ENCODE measurements at regions not wholly inside any gene's neighbourhood (a gene's known extent, or its start where the extent isn't known, plus 50 kb on each side); places are given as distances from the start of the nearest gene placed in this dataset.

DNA sequence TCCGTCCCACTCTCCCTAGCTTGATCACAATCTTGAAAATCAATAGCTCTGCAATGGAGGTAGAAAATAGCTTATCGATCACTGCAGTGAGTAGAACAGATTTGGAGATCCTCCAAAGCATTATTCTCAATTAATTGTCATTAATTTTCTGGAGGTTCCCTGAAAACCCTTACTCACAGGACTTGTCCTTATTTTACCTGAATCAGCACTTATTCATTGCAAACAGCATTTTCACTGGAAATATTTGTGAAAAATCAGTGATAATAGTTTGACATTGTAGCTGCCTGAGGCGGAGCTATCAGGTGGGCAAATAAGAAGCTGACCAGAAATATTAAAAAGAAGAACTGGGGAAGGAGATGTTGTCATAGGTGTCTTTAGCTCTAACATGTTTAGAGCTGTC is 294.6 kb upstream of the ZSWIM2 start:
- no peak for FAIRE-seq
- Histone ChIP-seq H3K36me3 (ENCODE audit: control insufficient read depth in 3 of 3, insufficient read depth in 2 of 3, low read depth in 1 of 3, low read length in 3 of 3) (no peaks in the 10 kb centered on the region), H3K4me3 (ENCODE audit: low read depth in 1 of 3, low read length in 3 of 3) (no peak overlapping the region), H3K9me3 (ENCODE audit: control insufficient read depth in 2 of 2, insufficient read depth in 1 of 2, low read depth in 1 of 2, low read length in 1 of 2) (no peaks in the 10 kb centered on the region), H3K27ac (ENCODE audit: low read depth in 1 of 3, low read length in 2 of 3) (no peak overlapping the region), H3K27me3 (ENCODE audit: control insufficient read depth in 3 of 3, insufficient read depth in 3 of 3, low read length in 3 of 3) (no peaks in the 10 kb centered on the region), H3K4me1 (ENCODE audit: control insufficient read depth in 3 of 3, insufficient read depth in 2 of 3, low read depth in 1 of 3, low read length in 2 of 3) (no peaks in the 10 kb centered on the region)
- no peak for DNase-seq
- 67 to 80% (median 69%) methylated on average over 3 of the region's 3 CpGs for WGBS, 3 donors

DNA sequence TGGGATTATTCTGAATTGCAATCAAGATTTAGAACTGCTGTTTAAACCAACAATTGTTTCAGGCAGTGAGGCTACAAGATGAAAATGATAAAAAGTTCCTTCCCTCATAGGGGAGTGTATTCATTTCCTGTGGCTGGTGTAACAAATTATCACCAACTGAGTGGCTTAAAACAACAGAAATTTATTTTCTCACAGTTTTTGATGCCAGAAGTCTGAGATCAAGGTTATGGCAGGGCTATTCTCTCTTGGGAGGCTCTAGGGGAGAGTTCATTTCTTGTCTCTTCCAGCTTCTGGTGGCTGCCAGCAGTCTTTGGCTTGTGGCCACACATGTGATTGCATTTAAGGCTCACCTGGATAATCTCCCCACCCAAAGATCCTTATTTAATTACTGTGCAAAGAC is 290.5 kb upstream of the ZSWIM2 start:
- DNase-seq: no peak
- H3K27ac ChIP-seq (ENCODE audit: low read depth in 1 of 3, low read length in 2 of 3): no peak overlapping the region
- FAIRE-seq: no peak
- no peaks in the 10 kb centered on the region for H3K9me3 ChIP-seq (ENCODE audit: control insufficient read depth in 2 of 2, insufficient read depth in 1 of 2, low read depth in 1 of 2, low read length in 1 of 2)
- no peak overlapping the region for H3K4me3 ChIP-seq (ENCODE audit: low read depth in 1 of 3, low read length in 3 of 3)
- H3K36me3 ChIP-seq (ENCODE audit: control insufficient read depth in 3 of 3, insufficient read depth in 2 of 3, low read depth in 1 of 3, low read length in 3 of 3): no peaks in the 10 kb centered on the region
- H3K4me1 ChIP-seq (ENCODE audit: control insufficient read depth in 3 of 3, insufficient read depth in 2 of 3, low read depth in 1 of 3, low read length in 2 of 3): no peaks in the 10 kb centered on the region
- no peaks in the 10 kb centered on the region for H3K27me3 ChIP-seq (ENCODE audit: control insufficient read depth in 3 of 3, insufficient read depth in 3 of 3, low read length in 3 of 3)

DNA sequence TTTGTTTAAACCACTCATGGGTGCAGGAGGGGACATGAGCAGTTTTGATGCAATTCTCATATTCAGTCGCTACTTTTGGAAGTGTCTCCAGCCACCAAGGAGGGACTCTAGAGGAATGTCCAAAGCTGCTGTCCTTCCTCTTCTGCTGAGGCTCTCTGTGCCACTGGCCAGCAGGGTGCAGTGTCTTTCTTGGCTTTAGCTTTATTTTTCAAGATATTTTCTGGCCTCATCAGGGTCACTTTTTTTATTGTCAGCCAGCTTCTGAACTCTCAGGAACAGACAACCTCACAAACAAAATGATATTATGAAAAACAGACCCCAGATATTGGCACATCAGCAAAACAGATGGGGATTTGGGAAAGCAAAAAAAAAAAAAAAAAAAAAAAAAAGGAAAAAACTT is 289.3 kb upstream of the ZSWIM2 start:
- 24 to 46% (median 32%) methylated on average over 1 of the region's 1 CpG for WGBS, 3 donors
- Histone ChIP-seq H3K36me3 (ENCODE audit: control insufficient read depth in 3 of 3, insufficient read depth in 2 of 3, low read depth in 1 of 3, low read length in 3 of 3) (no peaks in the 10 kb centered on the region), H3K4me3 (ENCODE audit: low read depth in 1 of 3, low read length in 3 of 3) (no peak overlapping the region), H3K27me3 (ENCODE audit: control insufficient read depth in 3 of 3, insufficient read depth in 3 of 3, low read length in 3 of 3) (no peaks in the 10 kb centered on the region), H3K9me3 (ENCODE audit: control insufficient read depth in 2 of 2, insufficient read depth in 1 of 2, low read depth in 1 of 2, low read length in 1 of 2) (no peaks in the 10 kb centered on the region), H3K27ac (ENCODE audit: low read depth in 1 of 3, low read length in 2 of 3) (no peak overlapping the region), H3K4me1 (ENCODE audit: control insufficient read depth in 3 of 3, insufficient read depth in 2 of 3, low read depth in 1 of 3, low read length in 2 of 3) (no peaks in the 10 kb centered on the region)
- DNase-seq (peak; percentile 21 to 27), FAIRE-seq (no peak)

DNA sequence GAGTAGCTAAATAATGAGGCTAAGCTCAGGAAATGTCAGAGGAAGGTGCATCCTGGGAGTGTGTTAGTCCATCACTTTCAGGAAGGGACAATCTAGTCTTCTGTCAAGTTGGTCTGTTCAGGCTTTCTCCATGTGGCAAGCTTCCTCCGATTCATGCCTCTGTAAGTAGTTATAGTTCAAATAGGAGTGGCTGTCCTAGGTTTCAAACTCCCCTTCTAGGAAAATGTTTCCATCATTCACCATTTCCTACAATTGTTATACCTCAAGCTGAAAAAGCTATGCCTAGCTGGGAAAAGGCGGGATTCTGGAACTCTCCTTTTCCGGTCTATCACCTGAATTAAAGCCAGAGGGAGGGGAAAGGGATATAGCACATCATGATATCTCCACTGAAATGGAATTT is 287.7 kb upstream of the ZSWIM2 start:
- DNase-seq (no peak), FAIRE-seq (no peak)
- Histone ChIP-seq H3K4me3 (ENCODE audit: low read depth in 1 of 3, low read length in 3 of 3) (no peak overlapping the region), H3K4me1 (ENCODE audit: control insufficient read depth in 3 of 3, insufficient read depth in 2 of 3, low read depth in 1 of 3, low read length in 2 of 3) (no peaks in the 10 kb centered on the region), H3K9me3 (ENCODE audit: control insufficient read depth in 2 of 2, insufficient read depth in 1 of 2, low read depth in 1 of 2, low read length in 1 of 2) (no peaks in the 10 kb centered on the region), H3K27ac (ENCODE audit: low read depth in 1 of 3, low read length in 2 of 3) (no peak overlapping the region), H3K27me3 (ENCODE audit: control insufficient read depth in 3 of 3, insufficient read depth in 3 of 3, low read length in 3 of 3) (no peaks in the 10 kb centered on the region), H3K36me3 (ENCODE audit: control insufficient read depth in 3 of 3, insufficient read depth in 2 of 3, low read depth in 1 of 3, low read length in 3 of 3) (no peaks in the 10 kb centered on the region)
- WGBS, 3 donors: 81 to 89% (median 88%) methylated on average over 3 of the region's 3 CpGs

DNA sequence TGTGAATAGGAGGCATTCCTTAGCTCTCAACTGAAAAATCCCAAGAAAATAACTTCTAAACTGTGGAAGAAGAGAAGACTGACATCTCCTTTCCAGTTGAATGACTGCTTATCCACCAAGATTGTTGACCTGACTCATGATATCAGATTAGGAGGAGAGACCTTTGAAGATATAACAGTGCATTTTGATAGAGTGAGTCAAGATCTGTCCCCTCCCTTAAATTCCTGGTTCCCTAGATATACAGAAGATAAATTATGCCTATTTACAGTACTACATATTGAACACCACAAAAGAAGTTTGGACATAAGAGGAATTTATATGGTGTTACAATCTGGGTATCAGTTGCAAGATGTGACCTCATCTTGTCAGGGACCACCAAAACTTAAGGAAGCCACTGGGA is 285.3 kb upstream of the ZSWIM2 start:
- no peak for DNase-seq
- no peaks in the 10 kb centered on the region for H3K27me3 ChIP-seq (ENCODE audit: control insufficient read depth in 3 of 3, insufficient read depth in 3 of 3, low read length in 3 of 3)

DNA sequence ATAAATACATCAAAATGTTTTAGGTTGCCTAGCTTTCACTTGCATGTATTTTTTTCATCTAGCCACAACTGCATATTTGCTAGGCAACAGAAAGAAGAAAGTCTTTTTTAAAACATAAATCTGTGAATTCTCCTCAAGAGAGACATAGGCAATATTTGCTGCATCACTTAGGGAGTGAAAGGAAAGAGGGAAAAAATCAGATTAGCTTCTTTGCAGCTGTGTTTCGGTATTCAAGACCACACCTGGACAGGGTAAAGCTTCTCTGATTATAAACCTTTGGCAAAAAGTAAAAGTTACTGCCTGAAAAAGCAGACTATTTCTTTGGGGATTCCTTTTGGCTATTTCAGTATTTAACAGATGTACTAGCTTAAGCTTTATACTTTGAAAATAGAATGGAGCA is 280.9 kb upstream of the ZSWIM2 start:
- Histone ChIP-seq H3K27ac (ENCODE audit: low read depth in 1 of 3, low read length in 2 of 3) (no peak overlapping the region), H3K36me3 (ENCODE audit: control insufficient read depth in 3 of 3, insufficient read depth in 2 of 3, low read depth in 1 of 3, low read length in 3 of 3) (no peaks in the 10 kb centered on the region), H3K4me3 (ENCODE audit: low read depth in 1 of 3, low read length in 3 of 3) (no peak overlapping the region), H3K9me3 (ENCODE audit: control insufficient read depth in 2 of 2, insufficient read depth in 1 of 2, low read depth in 1 of 2, low read length in 1 of 2) (no peaks in the 10 kb centered on the region), H3K27me3 (ENCODE audit: control insufficient read depth in 3 of 3, insufficient read depth in 3 of 3, low read length in 3 of 3) (no peaks in the 10 kb centered on the region), H3K4me1 (ENCODE audit: control insufficient read depth in 3 of 3, insufficient read depth in 2 of 3, low read depth in 1 of 3, low read length in 2 of 3) (no peaks in the 10 kb centered on the region)
- no peak for FAIRE-seq
- 66 to 79% (median 70%) methylated on average over 1 of the region's 1 CpG for WGBS, 3 donors
- no peak for DNase-seq

More for the DNA sequence above, 285.3 kb upstream of the ZSWIM2 start:
- no peaks in the 10 kb centered on the region for H3K4me1 ChIP-seq (ENCODE audit: control insufficient read depth in 3 of 3, insufficient read depth in 2 of 3, low read depth in 1 of 3, low read length in 2 of 3)
- H3K36me3 ChIP-seq (ENCODE audit: control insufficient read depth in 3 of 3, insufficient read depth in 2 of 3, low read depth in 1 of 3, low read length in 3 of 3): no peaks in the 10 kb centered on the region
- no peak for FAIRE-seq
- H3K9me3 ChIP-seq (ENCODE audit: control insufficient read depth in 2 of 2, insufficient read depth in 1 of 2, low read depth in 1 of 2, low read length in 1 of 2): no peaks in the 10 kb centered on the region
- H3K4me3 ChIP-seq (ENCODE audit: low read depth in 1 of 3, low read length in 3 of 3): no peak overlapping the region
- H3K27ac ChIP-seq (ENCODE audit: low read depth in 1 of 3, low read length in 2 of 3): no peak overlapping the region

DNA sequence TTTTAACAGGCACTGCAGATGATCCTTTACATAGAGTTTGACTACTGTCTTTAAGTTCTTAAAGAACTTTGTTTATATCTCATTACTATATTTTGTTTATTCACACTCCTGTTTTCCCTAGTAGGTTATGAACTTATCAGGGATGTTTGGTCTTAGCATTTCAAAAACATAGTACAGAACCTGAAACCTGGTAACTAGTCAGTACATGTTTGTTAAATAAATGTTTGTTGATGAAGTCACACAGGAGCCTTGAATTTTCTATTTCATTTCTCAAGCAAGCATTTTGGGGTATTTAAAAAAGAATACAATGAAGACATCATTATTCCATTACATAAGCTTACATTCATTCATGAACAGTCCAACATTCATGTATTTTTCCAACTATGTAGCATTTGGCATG is 280.3 kb upstream of the ZSWIM2 start:
- H3K4me3 ChIP-seq (ENCODE audit: low read depth in 1 of 3, low read length in 3 of 3): no peak overlapping the region
- no peaks in the 10 kb centered on the region for H3K9me3 ChIP-seq (ENCODE audit: control insufficient read depth in 2 of 2, insufficient read depth in 1 of 2, low read depth in 1 of 2, low read length in 1 of 2)
- no peak for DNase-seq
- no peaks in the 10 kb centered on the region for H3K4me1 ChIP-seq (ENCODE audit: control insufficient read depth in 3 of 3, insufficient read depth in 2 of 3, low read depth in 1 of 3, low read length in 2 of 3)
- H3K27ac ChIP-seq (ENCODE audit: low read depth in 1 of 3, low read length in 2 of 3): no peak overlapping the region
- no peak for FAIRE-seq
- H3K27me3 ChIP-seq (ENCODE audit: control insufficient read depth in 3 of 3, insufficient read depth in 3 of 3, low read length in 3 of 3): no peaks in the 10 kb centered on the region
- no peaks in the 10 kb centered on the region for H3K36me3 ChIP-seq (ENCODE audit: control insufficient read depth in 3 of 3, insufficient read depth in 2 of 3, low read depth in 1 of 3, low read length in 3 of 3)

DNA sequence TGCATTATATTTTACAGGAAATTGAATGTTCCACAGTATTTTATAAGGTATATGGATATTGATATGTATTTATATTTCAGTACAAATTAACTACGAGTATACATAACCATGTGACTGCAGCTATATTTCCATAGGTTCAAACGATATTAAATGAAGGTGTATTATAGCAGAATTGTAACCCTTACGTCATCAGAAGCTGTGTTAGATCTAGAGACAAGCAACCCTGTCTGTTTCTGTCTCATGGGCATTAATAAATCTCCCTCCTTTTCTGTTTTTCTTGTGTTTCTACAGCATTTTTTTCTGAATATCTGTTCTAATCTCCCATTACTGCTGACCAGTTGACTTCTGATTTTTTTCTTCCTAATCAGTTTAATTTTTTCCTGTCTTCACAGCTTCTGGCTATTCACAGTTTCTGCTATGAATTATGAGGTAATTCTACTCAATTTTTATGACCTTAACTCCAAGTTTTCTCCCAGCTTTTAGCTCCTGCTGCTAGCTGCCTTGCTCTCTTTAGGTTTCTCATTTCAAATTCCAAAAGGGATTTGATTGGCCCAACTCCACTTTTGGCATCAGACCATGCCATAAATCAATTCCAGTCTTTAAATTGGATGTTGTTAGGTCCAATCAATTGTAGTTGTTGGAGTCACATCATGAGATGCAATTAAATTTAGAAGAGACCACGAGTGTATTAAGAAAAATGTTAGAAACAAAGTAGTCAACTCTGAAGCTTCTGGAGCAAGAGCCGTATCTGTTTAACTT is 277.5 kb upstream of the ZSWIM2 start:
- no peaks in the 10 kb centered on the region for H3K36me3 ChIP-seq (ENCODE audit: control insufficient read depth in 3 of 3, insufficient read depth in 2 of 3, low read depth in 1 of 3, low read length in 3 of 3)
- no peak overlapping the region for H3K27ac ChIP-seq (ENCODE audit: low read depth in 1 of 3, low read length in 2 of 3)
- no peak for FAIRE-seq
- no peak overlapping the region for H3K4me3 ChIP-seq (ENCODE audit: low read depth in 1 of 3, low read length in 3 of 3)
- H3K9me3 ChIP-seq (ENCODE audit: control insufficient read depth in 2 of 2, insufficient read depth in 1 of 2, low read depth in 1 of 2, low read length in 1 of 2): no peaks in the 10 kb centered on the region
- 68 to 73% (median 70%) methylated on average over 5 of the region's 5 CpGs for WGBS, 3 donors
- no peak for DNase-seq
- no peaks in the 10 kb centered on the region for H3K4me1 ChIP-seq (ENCODE audit: control insufficient read depth in 3 of 3, insufficient read depth in 2 of 3, low read depth in 1 of 3, low read length in 2 of 3)
- no peaks in the 10 kb centered on the region for H3K27me3 ChIP-seq (ENCODE audit: control insufficient read depth in 3 of 3, insufficient read depth in 3 of 3, low read length in 3 of 3)

DNA sequence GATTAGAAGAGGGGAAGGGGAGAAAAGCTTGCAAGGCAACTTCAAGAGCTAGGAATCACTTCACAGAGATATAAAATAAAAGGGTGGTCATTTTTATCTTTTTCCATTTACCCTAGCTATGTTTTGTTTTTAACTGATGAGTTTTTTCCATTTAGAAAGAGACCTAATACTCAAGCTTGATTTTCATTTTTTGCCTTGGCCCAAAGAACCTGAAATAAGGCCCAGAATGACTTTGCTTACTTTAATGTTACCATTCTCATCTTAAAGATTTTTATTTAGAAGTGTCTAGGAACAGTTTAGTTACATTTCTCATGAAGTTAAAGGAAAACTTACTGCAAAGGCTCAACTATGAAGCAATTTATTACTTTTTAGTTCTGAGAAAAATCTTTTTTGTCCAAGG is 276.3 kb upstream of the ZSWIM2 start:
- Histone ChIP-seq H3K27ac (ENCODE audit: low read depth in 1 of 3, low read length in 2 of 3) (no peak overlapping the region), H3K27me3 (ENCODE audit: control insufficient read depth in 3 of 3, insufficient read depth in 3 of 3, low read length in 3 of 3) (no peaks in the 10 kb centered on the region), H3K9me3 (ENCODE audit: control insufficient read depth in 2 of 2, insufficient read depth in 1 of 2, low read depth in 1 of 2, low read length in 1 of 2) (no peaks in the 10 kb centered on the region), H3K36me3 (ENCODE audit: control insufficient read depth in 3 of 3, insufficient read depth in 2 of 3, low read depth in 1 of 3, low read length in 3 of 3) (no peaks in the 10 kb centered on the region), H3K4me1 (ENCODE audit: control insufficient read depth in 3 of 3, insufficient read depth in 2 of 3, low read depth in 1 of 3, low read length in 2 of 3) (no peaks in the 10 kb centered on the region), H3K4me3 (ENCODE audit: low read depth in 1 of 3, low read length in 3 of 3) (no peak overlapping the region)
- DNase-seq: no peak
- no peak for FAIRE-seq

Data from small intestine (tissue), 7 donors.